T-helper 2 cell (primary cell): ENCODE measurements at regions not wholly inside any gene's neighbourhood (a gene's known extent, or its start where the extent isn't known, plus 50 kb on each side); places are given as distances from the start of the nearest gene placed in this dataset.
"Not testable (repeated sequence)": the region's sequence is repeated elsewhere in the genome, so short reads cannot be mapped to it uniquely, and the experiment has no call there.

ENCODE experiments used
- DNase-seq, 5 experiments: peaks; one replicate each; pipeline versions ENCODE4 v3.0.0 to v3.0.0-alpha.2; 2012 to 2022

DNA sequence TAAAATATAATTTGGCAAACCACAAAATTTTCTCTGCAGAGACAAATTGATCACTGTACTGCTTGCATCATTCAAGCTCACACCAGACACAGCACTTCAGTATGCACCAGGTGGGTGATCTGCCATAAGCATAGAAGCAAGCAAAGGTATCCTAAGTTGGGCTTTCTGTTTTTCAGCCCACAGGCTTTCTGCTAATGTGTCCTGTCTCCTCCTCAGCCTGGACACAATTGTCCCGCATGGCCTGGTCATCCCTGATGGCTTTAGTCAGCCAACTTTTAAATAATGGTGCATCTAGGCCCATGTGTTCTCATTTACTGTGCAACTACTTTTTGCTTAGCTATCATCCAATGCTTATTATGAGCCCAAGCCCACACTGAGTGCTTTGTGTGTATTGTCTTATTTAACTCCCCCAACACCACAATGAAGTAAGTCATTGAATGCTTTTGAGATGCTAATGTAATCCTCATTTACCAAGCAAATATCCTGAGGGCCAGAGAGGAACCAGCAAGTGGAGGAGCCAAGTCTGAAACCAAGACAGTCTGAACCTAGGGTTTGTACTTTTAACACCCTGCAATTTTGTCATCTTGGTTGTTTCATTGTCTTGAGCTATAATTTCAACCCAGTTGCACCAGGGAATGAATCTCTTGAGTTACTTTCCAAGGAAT lies 111.2 kb upstream of the SETBP1 start:
- DNase-seq: no peak

DNA sequence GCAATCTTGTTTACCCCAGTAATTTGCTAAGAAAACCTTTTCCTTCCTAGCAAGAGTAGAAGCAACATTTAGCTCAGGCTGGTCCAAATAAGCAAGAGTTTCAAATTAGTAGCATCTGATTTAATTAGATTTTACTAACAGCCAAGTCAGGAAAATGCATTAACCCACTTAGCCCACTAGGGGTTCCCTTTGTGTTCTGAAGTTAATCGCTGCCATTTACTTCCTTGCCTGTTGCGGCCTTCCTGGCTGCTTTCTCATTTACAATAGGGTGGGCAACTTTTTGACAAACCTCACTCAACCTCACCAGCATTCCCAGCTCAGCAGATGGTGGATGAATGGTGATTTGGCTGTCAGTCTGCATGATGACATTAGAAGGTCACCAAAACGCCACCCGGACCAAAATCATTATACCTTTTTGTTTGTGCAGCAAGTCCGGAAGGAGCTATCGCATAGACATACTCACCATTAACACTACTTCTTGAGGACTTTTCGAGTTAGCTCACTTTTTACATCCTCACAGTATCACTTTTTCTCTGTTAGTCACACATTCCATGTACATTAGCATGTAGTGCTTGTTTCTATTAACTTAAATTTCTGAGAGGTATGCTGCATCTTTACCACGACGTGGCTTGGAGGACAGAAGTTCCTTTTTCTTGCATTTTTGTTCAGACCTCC lies 101.5 kb upstream of the SETBP1 start:
- peak in 1 of 5 experiments; percentile 34 for DNase-seq

DNA sequence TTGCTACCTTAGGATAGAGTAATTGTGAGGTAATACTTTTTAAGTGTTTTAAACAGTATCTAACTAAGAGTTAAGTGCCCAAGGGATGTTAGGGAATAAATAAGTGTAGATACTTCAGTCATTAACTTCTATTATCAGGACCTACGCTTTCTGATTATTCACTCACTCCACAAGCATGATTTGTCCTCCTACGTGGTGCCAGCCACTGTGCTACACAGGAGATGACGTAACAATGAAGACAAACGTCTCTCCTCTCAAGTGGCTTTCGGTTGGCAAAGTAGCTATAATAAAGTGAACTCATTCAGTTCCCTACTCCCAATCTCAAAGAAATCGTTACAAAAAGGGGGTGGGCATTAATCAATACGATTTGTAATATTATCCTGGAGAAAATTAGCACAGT lies 100.9 kb upstream of the SETBP1 start:
- no peak for DNase-seq

DNA sequence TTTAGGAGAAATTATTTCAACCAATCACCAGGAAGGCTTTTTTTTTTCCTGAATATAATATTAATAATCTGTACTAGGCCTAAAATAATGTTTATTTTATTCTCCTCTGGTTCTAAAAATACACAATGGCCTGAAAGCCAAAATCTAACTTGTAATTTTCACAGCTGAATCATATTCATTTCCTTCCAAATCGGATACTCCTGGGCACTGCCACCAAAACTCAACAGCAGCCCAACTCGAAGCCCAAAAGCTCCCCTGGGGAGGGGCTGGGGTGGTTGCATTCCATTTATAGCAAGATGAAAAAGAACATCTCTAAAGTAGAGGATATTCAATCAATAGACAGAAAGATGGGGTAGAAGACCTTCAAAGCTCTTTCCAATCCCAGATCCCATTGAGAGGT lies 100.5 kb upstream of the SETBP1 start:
- DNase-seq: no peak

DNA sequence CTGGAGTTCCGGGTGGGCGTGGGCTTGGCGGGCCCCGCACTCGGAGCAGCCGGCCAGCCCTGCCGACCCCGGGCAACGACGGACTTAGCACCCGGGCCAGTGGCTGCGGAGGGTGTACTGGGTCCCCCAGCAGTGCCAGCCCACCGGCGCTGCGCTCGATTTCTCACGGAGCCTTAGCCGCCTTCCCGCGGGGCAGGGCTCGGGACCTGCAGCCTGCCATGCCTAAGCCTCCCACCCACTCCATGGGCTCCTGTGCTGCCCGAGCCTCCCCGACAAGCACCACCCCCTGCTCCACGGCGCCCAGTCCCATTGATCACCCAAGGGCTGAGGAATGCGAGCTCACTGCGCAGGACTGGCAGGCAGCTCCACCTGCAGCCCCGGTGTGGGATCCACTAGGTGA lies 99.9 kb upstream of the SETBP1 start:
- DNase-seq: not testable (repeated sequence)

DNA sequence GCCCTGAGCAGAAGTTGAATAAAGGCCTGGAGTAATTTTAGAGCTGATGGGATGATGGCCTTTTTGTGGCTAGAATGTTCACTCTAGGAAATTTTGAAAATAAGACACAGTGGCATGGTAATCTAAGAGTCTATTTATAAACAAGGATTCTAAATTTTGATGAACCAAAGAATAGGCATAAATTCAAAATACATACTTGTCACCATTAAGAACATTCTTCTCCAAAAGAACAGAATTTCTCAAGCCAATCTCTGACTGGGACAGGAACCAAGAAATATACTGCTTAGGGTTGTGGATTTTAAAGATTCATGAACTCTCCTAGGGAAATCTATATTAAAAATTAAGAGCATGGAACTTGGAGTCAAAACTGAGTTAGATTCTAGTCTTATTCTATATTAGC lies 98.2 kb upstream of the SETBP1 start:
- DNase-seq: no peak

DNA sequence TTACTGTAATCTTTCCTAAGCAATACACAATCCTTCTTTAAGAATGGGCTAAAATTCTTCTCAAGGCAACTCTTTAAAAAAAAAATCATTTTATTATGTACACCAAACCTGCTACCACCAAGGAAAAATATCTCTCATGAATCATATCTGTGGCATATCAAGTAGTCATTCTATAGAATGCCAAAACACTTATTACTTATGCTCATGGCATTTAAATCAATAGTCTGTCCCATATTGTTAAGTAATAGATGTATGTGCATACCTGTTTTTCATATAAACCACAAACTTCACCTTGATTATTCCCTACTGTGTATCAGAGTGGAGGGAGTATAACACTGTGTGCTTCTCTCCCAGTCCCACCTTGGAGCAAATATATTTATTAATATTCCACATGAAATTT lies 95.8 kb upstream of the SETBP1 start:
- no peak for DNase-seq

DNA sequence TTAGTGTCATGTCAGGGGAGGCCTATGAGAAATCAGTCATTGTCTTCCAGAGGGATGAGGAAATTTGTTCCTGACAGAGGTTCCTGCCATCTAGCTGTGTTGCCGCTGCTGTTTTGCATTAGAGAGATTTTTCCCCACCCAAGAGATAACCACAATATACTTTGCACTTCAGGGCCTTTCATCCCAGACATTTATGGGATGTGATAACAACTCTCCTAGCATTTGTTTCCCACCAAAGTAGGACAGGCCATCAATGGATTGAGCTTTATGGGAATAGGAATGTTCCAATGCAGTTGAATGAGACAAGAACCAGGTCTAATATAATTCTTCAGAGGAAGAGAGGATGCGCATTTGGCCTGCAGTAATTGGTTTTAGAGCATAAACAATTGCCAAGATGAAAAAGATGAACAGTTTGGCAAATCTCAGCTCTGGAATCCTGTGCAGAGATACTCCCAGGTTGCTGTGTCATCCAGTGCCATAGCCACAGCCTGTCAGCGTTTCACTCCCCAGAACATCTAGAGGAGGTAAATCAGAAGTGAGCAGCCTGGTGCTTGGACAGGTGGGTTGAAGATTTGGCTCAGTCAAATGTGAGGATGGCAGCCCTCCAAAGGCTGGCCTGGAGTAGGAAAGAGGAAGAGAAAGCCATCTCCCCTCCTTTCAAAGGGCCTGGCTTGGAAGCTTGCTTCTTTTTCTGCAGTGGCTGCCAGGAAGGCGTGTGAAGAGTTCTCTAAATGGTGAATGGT lies 93.7 kb upstream of the SETBP1 start:
- no peak for DNase-seq

DNA sequence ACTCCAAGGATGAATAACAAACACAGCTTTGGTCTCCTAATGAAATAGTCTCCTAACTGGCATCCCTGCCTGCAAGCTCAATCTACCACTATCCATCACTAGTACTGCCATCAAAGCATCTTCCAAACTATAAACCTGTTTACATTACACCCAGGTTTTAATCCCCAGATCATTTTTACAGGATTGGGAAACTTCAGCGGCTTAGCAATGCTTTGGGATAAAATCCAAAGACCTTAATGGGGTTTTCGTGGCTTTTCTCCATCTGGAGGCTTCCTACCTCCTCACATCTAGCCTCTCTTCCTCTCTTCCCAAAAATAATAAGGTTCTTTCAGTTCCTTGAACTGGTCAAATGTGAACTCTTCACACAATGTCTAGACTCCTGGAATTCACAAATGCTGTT lies 92.2 kb upstream of the SETBP1 start:
- DNase-seq: no peak

DNA sequence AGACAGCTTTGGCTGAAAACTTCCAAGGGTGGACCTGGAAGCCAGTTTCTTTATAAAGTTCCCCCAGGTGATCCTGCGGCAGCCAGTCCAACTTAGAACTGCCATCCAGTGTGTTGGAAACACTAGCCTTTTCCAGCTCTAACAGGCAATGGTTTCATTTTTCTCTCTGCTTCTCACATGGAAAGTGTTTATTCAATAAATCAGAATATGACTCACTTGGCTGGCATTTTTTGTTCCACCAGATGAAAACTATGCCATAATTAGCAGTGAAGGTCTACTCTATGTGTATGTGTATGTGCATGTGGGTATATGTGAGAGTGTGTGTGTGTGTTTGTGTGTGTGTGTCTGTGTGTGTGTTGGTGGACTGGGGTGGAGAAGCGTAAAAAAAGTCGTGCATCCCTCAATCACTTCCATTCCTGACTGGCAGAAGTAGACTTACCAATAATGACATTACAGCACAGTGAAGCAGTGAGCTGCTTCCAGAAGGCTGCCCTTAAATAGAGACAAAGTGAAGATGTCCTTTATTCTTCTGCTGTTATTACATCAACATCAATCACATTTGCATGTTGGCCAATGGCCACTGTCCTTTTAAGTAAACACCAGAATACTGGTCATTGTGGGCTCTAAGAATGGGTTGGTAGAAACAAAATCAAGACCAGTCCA lies 90.9 kb upstream of the SETBP1 start:
- DNase-seq: no peak

DNA sequence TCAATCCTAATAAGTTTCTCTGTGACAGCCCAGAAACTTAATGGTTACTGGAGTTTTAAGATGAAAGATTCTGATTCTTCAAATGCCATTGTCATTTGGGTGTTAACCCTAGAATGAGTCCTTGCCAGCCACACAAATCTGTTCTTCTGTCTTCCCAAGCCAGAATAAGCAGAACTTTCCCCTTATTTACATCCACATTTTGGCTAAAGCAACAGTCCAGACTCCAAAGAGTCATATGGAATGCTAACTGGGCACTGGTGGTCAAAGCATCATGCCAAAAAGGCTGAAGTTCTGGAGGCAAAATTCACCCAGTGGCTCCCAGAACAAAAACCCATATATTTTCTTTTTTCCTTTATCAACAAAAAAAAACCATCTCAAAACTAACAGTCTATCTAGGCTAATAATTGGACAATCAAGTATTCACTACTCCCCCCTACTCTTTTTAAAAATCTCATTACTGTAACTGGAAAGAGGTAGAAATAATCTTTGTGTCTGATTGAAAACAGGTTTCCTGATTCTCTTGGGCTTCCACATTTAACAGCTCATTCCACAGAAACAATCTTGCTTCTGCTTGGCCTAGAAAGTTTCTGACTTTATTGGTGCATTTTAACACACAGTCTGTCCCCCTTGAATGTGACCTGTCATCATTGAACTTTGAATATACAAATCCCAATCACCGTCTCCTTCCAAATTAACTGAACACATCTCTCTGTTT lies 89.6 kb upstream of the SETBP1 start:
- DNase-seq: no peak

DNA sequence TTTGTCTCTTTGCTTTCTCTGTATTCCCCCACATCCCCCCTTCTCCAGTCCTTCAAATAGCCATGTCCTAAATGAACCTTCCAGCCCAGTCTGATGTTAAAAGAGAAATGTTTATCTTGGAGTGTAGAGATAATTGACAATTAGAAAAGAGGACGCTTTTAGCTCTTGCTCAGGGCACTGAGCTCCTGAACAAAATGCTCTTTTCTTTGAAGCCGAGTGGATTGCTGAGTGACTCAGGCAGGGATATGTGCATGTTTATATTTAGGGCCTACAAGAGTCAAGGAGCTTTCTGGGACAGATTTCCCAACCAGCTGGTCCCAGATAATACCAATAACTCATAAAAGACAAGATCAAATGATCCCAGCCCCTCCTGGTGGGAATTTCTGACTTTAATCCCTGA lies 88.0 kb upstream of the SETBP1 start:
- no peak for DNase-seq

DNA sequence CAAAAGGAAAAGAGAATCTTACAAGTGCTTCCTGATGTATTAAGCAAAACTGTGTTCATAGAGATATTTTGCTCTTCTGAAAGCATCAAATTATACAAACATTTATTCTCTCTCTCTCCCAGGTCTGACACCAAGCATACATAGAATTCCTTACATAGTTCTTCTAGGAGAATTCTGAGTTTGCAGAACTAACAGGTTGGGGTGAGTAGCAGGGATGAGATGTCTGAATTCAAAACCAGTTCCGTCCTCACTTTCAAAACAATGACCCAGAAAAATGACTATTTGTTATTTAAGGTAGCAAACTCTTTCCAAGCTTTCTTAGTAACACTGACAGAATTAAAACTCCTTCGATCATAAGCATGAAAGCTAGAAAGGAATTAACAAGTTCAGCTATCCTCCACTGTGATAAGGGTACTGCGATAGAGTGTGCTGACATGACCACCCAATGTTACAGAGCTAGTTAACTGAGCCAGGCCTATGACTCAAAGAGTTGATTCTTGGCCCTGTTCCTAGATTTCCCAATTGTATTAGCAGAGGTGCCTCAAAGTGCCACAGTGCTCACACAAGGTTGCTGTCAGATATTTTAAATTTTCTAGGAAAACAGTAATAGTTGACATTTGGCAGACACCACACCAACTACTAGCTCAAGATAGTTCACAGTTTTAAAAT lies 85.8 kb upstream of the SETBP1 start:
- DNase-seq: no peak

DNA sequence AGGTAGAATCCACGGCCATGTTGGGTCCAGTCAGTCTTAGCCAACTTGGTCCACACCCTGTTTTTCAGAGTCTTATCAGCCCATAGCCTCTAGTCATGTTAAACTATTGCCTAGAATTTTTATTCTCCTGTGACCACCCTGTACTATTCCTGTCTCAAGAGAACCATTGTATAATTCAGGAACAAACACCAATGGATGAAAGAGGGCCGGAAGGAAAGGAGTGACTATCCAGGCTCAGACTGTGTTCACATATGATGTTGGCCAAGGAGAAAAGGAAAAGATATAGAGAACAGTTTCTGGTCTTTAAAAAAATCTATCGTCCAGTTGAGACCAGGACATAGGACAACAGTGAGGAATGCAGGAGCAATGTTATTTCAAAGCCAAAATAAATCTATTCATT lies 82.9 kb upstream of the SETBP1 start:
- DNase-seq: no peak

DNA sequence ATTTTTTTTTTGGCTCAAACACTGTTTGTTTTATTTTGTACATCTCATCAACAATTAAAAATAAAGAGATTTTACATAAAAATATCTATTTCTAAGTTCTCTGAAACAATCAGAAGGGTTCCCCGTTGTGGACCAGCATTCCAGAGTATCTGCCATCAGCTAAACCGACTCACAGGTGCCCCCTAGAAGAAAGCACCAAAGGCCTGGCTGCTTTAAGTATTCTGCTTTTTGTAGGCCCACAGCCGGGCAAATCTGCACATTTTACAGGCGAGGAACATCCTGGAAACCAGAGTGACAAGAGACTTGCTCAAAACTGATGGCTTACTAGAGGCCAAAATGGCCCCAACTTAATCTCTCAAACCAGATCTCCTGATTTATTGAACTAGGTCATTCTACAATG lies 82.2 kb upstream of the SETBP1 start:
- no peak for DNase-seq

DNA sequence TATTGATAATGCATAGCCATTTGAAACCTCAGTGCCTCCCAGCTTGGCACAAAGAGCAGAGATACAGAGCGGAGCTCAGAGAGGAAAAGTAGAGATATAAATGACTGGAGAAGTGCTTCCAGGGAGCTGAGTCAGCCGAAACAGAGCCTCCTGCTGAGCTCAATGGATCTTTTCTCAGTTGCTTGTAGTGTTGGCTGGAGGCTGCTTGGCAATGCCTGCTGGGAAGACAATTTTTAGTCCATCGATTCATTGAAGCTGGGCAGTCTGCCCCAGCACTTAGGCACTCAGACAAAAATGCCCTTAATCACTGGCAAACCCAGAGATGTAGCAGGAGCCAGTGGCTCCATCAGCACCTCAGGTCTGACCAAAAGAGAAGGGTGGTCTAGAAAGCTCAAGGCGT lies 81.3 kb upstream of the SETBP1 start:
- DNase-seq: no peak

DNA sequence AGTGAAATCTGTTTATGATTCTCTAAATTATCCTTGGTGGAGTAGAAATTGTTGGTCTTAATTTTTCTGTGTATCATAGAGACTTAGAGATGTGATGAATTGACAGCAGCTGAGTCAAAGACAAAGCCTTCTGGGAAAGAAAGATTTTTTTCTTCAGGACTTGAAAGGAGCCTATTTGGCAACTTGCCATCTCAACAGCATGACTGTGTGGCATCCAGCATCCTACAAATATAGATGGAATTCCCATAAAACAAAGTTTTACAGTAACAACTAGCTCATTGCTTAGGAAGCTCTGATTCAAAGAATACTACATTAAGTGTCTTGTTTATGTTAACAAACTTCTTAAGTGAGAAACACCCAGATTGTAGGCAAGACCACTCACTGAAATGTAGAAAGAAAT lies 79.2 kb upstream of the SETBP1 start:
- no peak for DNase-seq

DNA sequence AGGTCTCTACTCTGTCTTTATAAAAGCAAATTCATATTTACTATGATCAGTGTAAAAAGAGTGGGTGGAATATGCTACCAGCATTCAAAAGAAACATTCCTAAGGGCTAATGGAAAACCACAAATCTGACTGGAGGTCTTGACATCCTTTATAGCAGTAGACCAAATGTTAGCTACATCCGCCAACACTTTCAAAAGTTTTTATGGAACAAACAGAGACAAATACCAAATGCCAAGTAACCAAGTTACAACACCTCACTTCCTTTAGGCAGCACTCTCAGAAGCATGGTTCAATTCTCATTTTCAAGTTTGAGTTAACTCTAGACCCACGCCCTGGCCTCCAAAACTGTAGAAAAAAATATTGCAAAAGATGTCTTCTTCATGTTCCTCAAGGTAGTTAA lies 78.3 kb upstream of the SETBP1 start:
- no peak for DNase-seq

DNA sequence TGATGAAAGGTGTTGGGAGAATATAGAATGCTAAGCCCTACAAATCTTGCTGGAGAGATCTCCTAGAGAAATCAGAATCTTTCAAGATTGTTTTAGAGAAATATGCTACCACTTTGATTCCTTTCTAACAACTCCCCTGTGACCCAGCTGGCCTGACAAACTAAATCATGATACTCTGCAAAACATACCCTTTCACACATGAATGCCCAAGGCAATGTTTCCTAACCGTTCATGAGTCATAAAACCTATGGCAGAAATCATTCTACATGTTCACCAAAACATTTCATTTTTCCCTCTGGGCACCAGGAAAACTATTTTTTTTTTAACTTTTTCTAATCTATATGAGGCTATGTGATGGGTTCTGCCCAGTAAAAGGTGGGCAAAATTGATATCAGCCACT lies 77.8 kb upstream of the SETBP1 start:
- no peak for DNase-seq

DNA sequence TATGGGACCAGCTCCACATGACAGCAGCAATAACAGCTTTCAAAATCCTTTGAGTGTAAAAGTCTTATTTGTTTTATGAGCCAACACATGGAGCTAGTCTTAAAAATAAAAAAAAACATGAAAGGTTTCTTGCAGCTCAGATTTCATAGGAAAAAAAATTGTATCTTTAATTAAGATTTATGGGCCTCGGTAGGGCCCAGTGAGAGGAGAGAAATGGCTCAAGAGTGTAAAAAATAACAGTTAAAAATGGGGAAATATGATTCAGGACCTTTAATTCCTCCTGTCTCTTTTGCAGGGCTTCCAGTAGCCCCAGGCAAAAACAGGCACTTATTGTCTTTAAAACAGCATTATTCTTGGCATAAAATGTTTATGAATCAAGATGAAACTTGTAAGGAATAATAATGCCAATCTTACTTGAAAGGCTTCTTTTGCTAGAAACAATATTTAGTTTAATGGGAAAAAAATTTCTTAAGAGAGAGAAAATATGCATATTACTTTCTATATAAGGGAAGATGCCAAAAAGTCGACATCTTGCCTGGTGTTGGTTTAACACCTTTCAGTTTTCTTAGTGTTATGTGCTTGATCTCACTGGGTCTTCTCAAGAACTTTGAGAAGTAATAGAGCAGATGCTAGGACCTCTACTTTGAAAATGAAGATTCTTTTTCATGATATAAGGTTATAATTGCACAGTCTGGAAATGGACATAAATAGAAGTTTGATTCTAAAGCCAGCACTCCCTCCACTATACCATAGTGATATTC lies 71.3 kb upstream of the SETBP1 start:
- no peak for DNase-seq

DNA sequence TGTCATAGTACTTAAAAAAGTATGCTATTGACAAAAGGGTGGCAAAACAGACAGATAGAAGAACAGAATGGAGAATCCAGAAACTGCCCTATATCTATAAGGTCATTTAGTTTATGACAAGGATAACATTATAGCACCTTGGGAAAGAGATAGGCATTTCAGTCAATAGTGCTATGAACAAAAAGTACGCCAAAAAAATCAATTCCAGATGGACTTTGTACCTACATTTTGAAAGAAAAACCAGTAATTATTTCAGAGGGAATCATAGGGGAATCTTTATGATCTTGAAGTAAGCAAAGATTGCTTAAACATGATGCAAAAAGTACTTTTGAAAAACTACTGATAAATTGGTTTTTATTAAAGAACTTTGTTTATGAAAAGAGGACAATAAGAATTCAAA lies 59.9 kb upstream of the SETBP1 start:
- DNase-seq: no peak

DNA sequence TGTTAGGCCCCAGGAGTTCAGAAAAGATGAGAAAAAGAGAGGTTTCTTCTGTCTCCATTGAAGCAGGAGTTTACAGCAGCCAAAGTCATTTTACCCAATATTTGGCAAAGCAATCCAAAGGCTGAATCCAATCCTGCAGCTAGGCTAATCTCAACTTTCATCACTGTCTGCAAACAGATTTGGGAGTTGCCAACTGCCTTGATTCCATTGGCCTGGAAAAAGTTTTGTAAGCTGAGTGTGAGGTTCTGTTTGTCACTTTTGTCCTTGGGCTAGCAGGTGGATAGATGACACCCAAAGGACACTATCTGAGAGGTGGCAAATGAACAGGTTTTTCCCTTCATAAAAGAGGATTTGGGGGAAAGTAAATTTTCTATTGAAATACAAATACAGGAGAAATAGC lies 56.6 kb upstream of the SETBP1 start:
- DNase-seq: no peak
